ENCODE measurements at regions not wholly inside any gene's neighbourhood (a gene's known extent, or its start where the extent isn't known, plus 50 kb on each side); places are given as distances from the start of the nearest gene placed in this dataset.

DNA sequence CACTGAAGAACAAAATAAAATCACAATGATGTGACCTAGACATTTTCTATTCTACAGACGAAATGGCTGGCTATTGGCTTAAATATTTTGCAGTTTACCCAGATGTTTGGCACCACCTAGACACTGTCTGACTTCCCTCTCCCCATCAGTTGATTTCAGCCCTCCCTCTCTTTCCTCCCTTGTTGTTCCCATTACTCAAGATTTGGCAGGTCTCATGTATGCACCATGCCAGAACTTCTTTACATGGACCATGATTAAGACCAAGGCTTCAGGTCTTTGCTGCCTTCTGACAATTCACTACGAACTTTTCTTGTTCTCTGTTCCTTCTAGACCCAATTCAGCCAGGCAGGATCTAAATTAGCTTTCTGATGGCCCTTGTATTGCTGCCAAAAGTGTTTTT, 66.6 kb upstream of the GDNF start:
- Histone ChIP-seq H3K27ac (ENCODE audit: low read depth, low read length) (no peak overlapping the region), H3K27me3 (ENCODE audit: control insufficient read depth, insufficient read depth, low read length, poor library complexity, severe bottlenecking) (no peaks in the 10 kb centered on the region), H3K4me1 (ENCODE audit: control insufficient read depth, insufficient read depth, low read length) (no peaks in the 10 kb centered on the region), H3K4me3 (ENCODE audit: low read length) (no peak overlapping the region), H3K36me3 (ENCODE audit: control insufficient read depth, insufficient read depth, low read length) (no peaks in the 10 kb centered on the region), H3K9me3 (ENCODE audit: control insufficient read depth, low read length) (no peaks in the 10 kb centered on the region), H3K9ac (ENCODE audit: extremely low read depth, low read length, poor library complexity, severe bottlenecking) (no peak overlapping the region)
- no peaks in the 10 kb centered on the region for H3K36me3 Mint-ChIP-seq (ENCODE audit: low read depth)
- no peaks in the 10 kb centered on the region for H3K9me3 Mint-ChIP-seq
- H3K27me3 Mint-ChIP-seq (ENCODE audit: insufficient read depth), result peaks cover 10% of the 10 kb centered on the region
- TF ChIP-seq, protein P1, sequence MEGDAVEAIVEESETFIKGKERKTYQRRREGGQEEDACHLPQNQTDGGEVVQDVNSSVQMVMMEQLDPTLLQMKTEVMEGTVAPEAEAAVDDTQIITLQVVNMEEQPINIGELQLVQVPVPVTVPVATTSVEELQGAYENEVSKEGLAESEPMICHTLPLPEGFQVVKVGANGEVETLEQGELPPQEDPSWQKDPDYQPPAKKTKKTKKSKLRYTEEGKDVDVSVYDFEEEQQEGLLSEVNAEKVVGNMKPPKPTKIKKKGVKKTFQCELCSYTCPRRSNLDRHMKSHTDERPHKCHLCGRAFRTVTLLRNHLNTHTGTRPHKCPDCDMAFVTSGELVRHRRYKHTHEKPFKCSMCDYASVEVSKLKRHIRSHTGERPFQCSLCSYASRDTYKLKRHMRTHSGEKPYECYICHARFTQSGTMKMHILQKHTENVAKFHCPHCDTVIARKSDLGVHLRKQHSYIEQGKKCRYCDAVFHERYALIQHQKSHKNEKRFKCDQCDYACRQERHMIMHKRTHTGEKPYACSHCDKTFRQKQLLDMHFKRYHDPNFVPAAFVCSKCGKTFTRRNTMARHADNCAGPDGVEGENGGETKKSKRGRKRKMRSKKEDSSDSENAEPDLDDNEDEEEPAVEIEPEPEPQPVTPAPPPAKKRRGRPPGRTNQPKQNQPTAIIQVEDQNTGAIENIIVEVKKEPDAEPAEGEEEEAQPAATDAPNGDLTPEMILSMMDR (conservative IDR thresholded peaks at IDR 0.05), result no peak
- H3K27ac Mint-ChIP-seq, result no peak overlapping the region
- no peak overlapping the region for H3K4me3 Mint-ChIP-seq
- WGBS, 2 experiments (ENCODE audit: insufficient coverage in 1 of 2, insufficient read length in 1 of 2), result 79 to 84% methylated on average over 1 to 2 of the region's 2 CpGs
- H3K4me1 Mint-ChIP-seq, result no peaks in the 10 kb centered on the region
- no peak for DNase-seq

DNA sequence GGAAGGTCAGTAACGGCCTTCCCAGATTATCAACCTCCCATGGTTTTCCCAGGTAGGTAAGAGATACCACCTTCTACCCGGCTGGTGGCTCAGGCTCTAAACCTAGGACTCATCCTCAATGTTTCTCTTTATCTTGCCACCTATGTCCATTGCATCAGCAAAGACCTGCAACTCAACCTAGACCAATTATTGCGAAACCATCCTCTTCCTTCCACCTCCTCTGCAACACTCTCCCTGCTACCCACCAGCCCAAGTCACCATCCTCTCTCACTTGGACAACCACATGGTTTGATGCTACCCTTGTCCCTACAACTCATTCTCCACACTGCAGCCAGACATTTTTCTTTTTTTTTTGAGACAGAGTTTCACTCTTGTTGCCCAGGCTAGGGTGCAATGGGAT, 65.4 kb upstream of the GDNF start:
- Histone ChIP-seq H3K4me3 (ENCODE audit: low read length) (no peak overlapping the region), H3K27me3 (ENCODE audit: control insufficient read depth, insufficient read depth, low read length, poor library complexity, severe bottlenecking) (no peaks in the 10 kb centered on the region), H3K4me1 (ENCODE audit: control insufficient read depth, insufficient read depth, low read length) (no peaks in the 10 kb centered on the region), H3K9ac (ENCODE audit: extremely low read depth, low read length, poor library complexity, severe bottlenecking) (no peak overlapping the region), H3K27ac (ENCODE audit: low read depth, low read length) (no peak overlapping the region), H3K36me3 (ENCODE audit: control insufficient read depth, insufficient read depth, low read length) (no peaks in the 10 kb centered on the region), H3K9me3 (ENCODE audit: control insufficient read depth, low read length) (no peaks in the 10 kb centered on the region)
- Mint-ChIP-seq H3K36me3 (ENCODE audit: low read depth) (no peaks in the 10 kb centered on the region), H3K27ac (no peak overlapping the region), H3K9me3 (no peaks in the 10 kb centered on the region), H3K4me1 (no peaks in the 10 kb centered on the region), H3K4me3 (no peak overlapping the region), H3K27me3 (ENCODE audit: insufficient read depth) (peaks cover 10% of the 10 kb centered on the region)
- DNase-seq, result no peak
- WGBS, 2 experiments (ENCODE audit: insufficient coverage in 1 of 2, insufficient read length in 1 of 2), result 89 to 90% methylated on average over 2 to 3 of the region's 3 CpGs
- TF ChIP-seq, protein P1 (conservative IDR thresholded peaks at IDR 0.05), result no peak

DNA sequence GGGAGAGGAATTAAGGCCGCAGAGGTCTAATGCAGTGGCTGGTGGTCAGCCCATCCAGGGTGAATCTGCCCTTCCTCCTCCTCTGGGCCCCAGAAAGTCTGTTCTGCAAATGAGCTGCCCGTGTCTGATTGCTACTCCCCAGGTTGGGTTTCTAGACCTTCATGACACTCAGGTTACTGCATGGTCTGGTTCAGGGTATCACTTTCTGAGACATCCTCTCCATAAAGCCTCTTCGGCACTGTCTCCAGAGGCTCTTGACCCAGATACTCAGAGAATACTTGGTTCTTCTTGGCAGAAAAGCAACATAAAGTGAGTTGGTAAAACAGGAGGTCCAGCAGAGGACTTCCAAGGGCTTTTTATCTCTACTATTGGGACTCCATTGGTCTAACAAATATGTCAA, 62.5 kb upstream of the GDNF start:
- H3K27ac Mint-ChIP-seq, result no peak overlapping the region
- 91 to 93% methylated on average over 3 of the region's 3 CpGs for WGBS, 2 experiments (ENCODE audit: insufficient coverage in 1 of 2, insufficient read length in 1 of 2)
- no peaks in the 10 kb centered on the region for H3K36me3 ChIP-seq (ENCODE audit: control insufficient read depth, insufficient read depth, low read length)
- H3K4me1 ChIP-seq (ENCODE audit: control insufficient read depth, insufficient read depth, low read length), result no peaks in the 10 kb centered on the region
- DNase-seq, result no peak
- peaks cover 6% of the 10 kb centered on the region for H3K27me3 Mint-ChIP-seq (ENCODE audit: insufficient read depth)
- H3K4me3 Mint-ChIP-seq, result no peak overlapping the region
- no peaks in the 10 kb centered on the region for H3K4me1 Mint-ChIP-seq
- no peak overlapping the region for H3K9ac ChIP-seq (ENCODE audit: extremely low read depth, low read length, poor library complexity, severe bottlenecking)
- H3K36me3 Mint-ChIP-seq (ENCODE audit: low read depth), result no peaks in the 10 kb centered on the region
- H3K27me3 ChIP-seq (ENCODE audit: control insufficient read depth, insufficient read depth, low read length, poor library complexity, severe bottlenecking), result no peaks in the 10 kb centered on the region
- no peak overlapping the region for H3K27ac ChIP-seq (ENCODE audit: low read depth, low read length)
- H3K4me3 ChIP-seq (ENCODE audit: low read length), result no peak overlapping the region
- TF ChIP-seq, protein P1 (conservative IDR thresholded peaks at IDR 0.05), result no peak
- H3K9me3 ChIP-seq (ENCODE audit: control insufficient read depth, low read length), result no peaks in the 10 kb centered on the region
- no peaks in the 10 kb centered on the region for H3K9me3 Mint-ChIP-seq
